HG03520 (cell line): ENCODE measurements at regions not wholly inside any gene's neighbourhood (a gene's known extent, or its start where the extent isn't known, plus 50 kb on each side); places are given as distances from the start of the nearest gene placed in this dataset.

Source experiments
- ATAC-seq: cut with Tn5 transposase; IDR thresholded peaks from one replicate; pipeline ENCODE4 v1.9.1; 2021; ENCODE audit warnings: mild to moderate bottlenecking, moderate library complexity; ENCODE audit not compliant: unreplicated experiment

- no peak for ATAC-seq
These were observed 193.3 kb upstream of the AGAP1 start for GRCh38 chr2:235300368-235301201.

- ATAC-seq: no peak
These were observed 192.4 kb upstream of the AGAP1 start for GRCh38 chr2:235301202-235302076.

GRCh38 chr2:235302263-235302662 is 191.6 kb upstream of the AGAP1 start:
- ATAC-seq: no peak

GRCh38 chr2:235303499-235304291 is 190.1 kb upstream of the AGAP1 start:
- ATAC-seq: no peak

- ATAC-seq: no peak
These were observed 188.2 kb upstream of the AGAP1 start for GRCh38 chr2:235305678-235306077.

- no peak for ATAC-seq
These were observed 182.8 kb upstream of the AGAP1 start for GRCh38 chr2:235311044-235311443.

GRCh38 chr2:235312571-235312970 is 181.3 kb upstream of the AGAP1 start:
- ATAC-seq: no peak

GRCh38 chr2:235314371-235314930 is 179.4 kb upstream of the AGAP1 start:
- no peak for ATAC-seq

- ATAC-seq: no peak
These were observed 174.7 kb upstream of the AGAP1 start for GRCh38 chr2:235319095-235319494.

GRCh38 chr2:235320326-235320725 is 173.5 kb upstream of the AGAP1 start:
- no peak for ATAC-seq

- no peak for ATAC-seq
These were observed 169.5 kb upstream of the AGAP1 start for GRCh38 chr2:235324324-235324723.

- ATAC-seq: no peak
These were observed 168.7 kb upstream of the AGAP1 start for GRCh38 chr2:235325151-235325550.

GRCh38 chr2:235328991-235329390 is 164.9 kb upstream of the AGAP1 start:
- ATAC-seq: no peak

GRCh38 chr2:235330775-235331451 is 162.9 kb upstream of the AGAP1 start:
- no peak for ATAC-seq

- no peak for ATAC-seq
These were observed 161.5 kb upstream of the AGAP1 start for GRCh38 chr2:235332240-235332890.

- no peak for ATAC-seq
These were observed 160.8 kb upstream of the AGAP1 start for GRCh38 chr2:235333076-235333475.

GRCh38 chr2:235334179-235334578 is 159.7 kb upstream of the AGAP1 start:
- ATAC-seq: no peak

- no peak for ATAC-seq
These were observed 150.6 kb upstream of the AGAP1 start for GRCh38 chr2:235343156-235343774.

GRCh38 chr2:235343869-235344268 is 150.0 kb upstream of the AGAP1 start:
- no peak for ATAC-seq
